ENCODE measurements at regions not wholly inside any gene's neighbourhood (a gene's known extent, or its start where the extent isn't known, plus 50 kb on each side); places are given as distances from the start of the nearest gene placed in this dataset.

DNA sequence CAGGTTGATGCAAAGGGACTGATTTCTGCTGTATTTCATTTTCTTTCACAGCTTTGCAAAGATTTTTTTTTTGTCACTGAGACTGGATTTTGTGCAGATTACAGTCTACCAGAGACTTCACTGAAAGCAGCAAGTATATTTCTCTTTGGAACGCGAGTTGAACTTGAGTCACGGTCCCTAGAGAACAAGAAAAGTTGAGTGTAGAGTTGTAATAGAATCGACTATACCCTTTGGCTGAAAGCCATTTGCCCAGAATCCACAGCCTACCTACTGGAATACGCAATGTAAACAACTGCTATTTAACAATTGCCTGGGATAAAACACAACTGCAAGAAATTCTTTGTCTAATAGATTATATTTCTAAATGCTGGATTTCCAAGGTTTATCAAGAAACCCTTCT, 520.6 kb downstream of the HDGFL1 start:
- Histone ChIP-seq H3K27ac (no peak overlapping the region), H3K27me3 (ENCODE audit: insufficient read depth, low read depth, severe bottlenecking) (no peaks in the 10 kb centered on the region)
- DNase-seq = no peak

DNA sequence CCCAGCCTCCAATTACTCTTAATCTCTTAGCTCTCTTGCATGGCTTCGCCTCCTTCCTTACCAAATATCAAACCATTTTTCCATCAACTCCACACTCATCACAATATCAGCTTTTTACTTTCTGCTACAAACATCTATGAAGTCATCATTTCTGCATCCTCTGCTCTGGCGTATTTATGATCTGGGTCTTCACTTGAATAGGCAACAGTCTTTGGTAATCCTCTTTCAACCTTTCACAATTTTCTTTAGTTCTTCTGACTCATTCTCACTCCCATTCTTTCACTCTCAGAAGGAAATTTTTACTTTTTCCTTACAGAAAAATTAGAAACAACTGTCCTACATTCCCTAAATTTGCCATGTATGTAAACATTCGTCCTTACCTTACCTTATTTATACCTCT, 522.4 kb downstream of the HDGFL1 start:
- Histone ChIP-seq H3K27me3 (ENCODE audit: insufficient read depth, low read depth, severe bottlenecking) (no peaks in the 10 kb centered on the region), H3K4me3 (ENCODE audit: low read depth, low read length) (no peak overlapping the region), H3K36me3 (no peaks in the 10 kb centered on the region), H3K9me3 (ENCODE audit: severe bottlenecking) (no peaks in the 10 kb centered on the region), H3K27ac (no peak overlapping the region)
- DNase-seq = no peak
- TF ChIP-seq, protein P1, sequence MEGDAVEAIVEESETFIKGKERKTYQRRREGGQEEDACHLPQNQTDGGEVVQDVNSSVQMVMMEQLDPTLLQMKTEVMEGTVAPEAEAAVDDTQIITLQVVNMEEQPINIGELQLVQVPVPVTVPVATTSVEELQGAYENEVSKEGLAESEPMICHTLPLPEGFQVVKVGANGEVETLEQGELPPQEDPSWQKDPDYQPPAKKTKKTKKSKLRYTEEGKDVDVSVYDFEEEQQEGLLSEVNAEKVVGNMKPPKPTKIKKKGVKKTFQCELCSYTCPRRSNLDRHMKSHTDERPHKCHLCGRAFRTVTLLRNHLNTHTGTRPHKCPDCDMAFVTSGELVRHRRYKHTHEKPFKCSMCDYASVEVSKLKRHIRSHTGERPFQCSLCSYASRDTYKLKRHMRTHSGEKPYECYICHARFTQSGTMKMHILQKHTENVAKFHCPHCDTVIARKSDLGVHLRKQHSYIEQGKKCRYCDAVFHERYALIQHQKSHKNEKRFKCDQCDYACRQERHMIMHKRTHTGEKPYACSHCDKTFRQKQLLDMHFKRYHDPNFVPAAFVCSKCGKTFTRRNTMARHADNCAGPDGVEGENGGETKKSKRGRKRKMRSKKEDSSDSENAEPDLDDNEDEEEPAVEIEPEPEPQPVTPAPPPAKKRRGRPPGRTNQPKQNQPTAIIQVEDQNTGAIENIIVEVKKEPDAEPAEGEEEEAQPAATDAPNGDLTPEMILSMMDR (IDR thresholded peaks at IDR 0.05; ENCODE audit: low read depth, low read length) = no peak

More for the DNA sequence above, 520.6 kb downstream of the HDGFL1 start:
- TF ChIP-seq, protein P1 (IDR thresholded peaks at IDR 0.05; ENCODE audit: low read depth, low read length) = no peak
- Histone ChIP-seq H3K36me3 (no peaks in the 10 kb centered on the region), H3K4me3 (ENCODE audit: low read depth, low read length) (no peak overlapping the region), H3K9me3 (ENCODE audit: severe bottlenecking) (no peaks in the 10 kb centered on the region)

DNA sequence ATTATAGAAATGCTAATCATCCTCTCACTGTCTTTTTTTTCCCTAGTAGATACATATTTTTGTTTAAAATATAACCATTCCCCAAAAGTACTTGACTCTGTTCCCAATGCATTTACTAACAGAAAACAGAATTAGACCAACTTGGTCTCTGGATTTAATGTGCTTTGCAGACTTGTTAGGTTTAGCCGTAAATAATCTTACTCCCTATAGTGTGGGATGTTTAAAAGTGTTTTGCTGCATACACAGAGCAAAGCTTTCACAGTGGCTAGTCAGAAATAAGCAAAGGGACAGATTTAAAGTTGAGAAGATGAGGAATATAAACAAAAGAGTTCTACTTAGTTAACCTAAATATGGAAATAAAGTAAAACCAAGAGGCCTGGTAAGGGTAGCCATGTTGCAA, 527.5 kb downstream of the HDGFL1 start:
- no peak overlapping the region for H3K27ac ChIP-seq
- no peaks in the 10 kb centered on the region for H3K27me3 ChIP-seq (ENCODE audit: insufficient read depth, low read depth, severe bottlenecking)
- no peaks in the 10 kb centered on the region for H3K36me3 ChIP-seq
- no peak for DNase-seq
- no peak overlapping the region for H3K4me3 ChIP-seq (ENCODE audit: low read depth, low read length)
- TF ChIP-seq, protein P1 (IDR thresholded peaks at IDR 0.05; ENCODE audit: low read depth, low read length) = no peak
- H3K9me3 ChIP-seq (ENCODE audit: severe bottlenecking) = no peaks in the 10 kb centered on the region

DNA sequence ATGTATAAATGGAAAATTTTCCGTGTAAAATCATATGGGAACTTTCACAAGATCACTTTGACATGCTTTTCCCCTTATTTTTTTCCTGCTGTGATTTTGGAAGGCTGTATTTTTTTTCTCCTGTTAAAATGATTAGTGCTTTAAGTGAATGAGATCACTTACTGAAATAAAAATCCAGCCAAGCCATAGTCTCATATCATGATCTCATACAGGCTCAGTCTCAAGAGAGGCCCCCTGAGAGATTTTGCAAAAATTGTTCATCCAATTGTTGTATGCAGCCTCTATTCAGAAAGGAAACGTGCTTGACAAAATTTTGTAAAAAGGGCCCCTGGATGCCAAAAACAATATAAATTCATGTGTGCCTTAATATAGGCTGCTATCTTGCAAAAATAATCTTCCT, 528.2 kb downstream of the HDGFL1 start:
- Histone ChIP-seq H3K9me3 (ENCODE audit: severe bottlenecking) (no peaks in the 10 kb centered on the region), H3K27me3 (ENCODE audit: insufficient read depth, low read depth, severe bottlenecking) (no peaks in the 10 kb centered on the region), H3K36me3 (no peaks in the 10 kb centered on the region), H3K4me3 (ENCODE audit: low read depth, low read length) (no peak overlapping the region), H3K27ac (no peak overlapping the region)
- TF ChIP-seq, protein P1 (IDR thresholded peaks at IDR 0.05; ENCODE audit: low read depth, low read length) = no peak
- DNase-seq = no peak

DNA sequence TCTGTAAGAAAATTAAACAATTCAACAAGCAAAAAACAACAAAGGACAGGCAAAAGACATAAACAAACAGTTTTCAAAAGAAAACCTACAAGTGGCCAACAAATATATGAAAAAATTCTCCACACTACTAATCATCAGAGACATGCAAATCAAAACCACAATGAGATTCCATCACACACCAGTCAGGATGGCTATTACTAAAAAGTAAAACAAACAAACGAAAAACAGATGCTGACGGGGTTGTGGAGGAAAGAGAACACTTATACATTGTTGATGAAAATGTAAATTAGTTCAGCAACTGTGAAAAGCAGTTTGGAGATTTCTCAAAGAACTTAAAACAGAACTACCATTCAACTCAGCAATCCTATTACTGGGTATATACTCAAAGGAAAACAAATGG, 537.6 kb downstream of the HDGFL1 start:
- H3K9me3 ChIP-seq (ENCODE audit: severe bottlenecking) = peaks cover 8% of the 10 kb centered on the region
- DNase-seq = no peak

DNA sequence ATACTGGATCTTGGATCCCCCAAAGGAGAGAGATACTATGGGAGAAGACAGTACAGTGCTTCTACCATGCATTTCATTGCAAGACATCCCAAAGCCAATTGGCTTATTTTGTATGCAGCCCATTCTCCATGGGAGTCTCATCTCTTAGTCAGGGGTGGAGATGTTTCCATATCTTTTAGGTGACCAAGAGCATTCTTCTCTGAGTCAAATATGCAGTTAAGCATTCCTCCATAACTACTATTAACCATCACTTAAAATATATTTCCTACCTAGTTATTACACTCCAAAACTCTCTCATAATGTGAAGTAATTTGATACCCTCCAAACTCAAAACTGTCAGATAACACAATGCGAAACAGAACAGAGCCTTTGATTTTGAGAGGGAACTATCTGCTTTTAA, 542.6 kb downstream of the HDGFL1 start:
- Histone ChIP-seq H3K36me3 (no peaks in the 10 kb centered on the region), H3K9me3 (ENCODE audit: severe bottlenecking) (peaks cover 20% of the 10 kb centered on the region), H3K27me3 (ENCODE audit: insufficient read depth, low read depth, severe bottlenecking) (no peaks in the 10 kb centered on the region), H3K27ac (no peak overlapping the region), H3K4me3 (ENCODE audit: low read depth, low read length) (no peak overlapping the region)
- TF ChIP-seq, protein P1 (IDR thresholded peaks at IDR 0.05; ENCODE audit: low read depth, low read length) = no peak
- DNase-seq = no peak

More for the DNA sequence above, 537.6 kb downstream of the HDGFL1 start:
- H3K27me3 ChIP-seq (ENCODE audit: insufficient read depth, low read depth, severe bottlenecking) = no peaks in the 10 kb centered on the region
- TF ChIP-seq, protein P1 (IDR thresholded peaks at IDR 0.05; ENCODE audit: low read depth, low read length) = no peak
- no peaks in the 10 kb centered on the region for H3K36me3 ChIP-seq
- no peak overlapping the region for H3K4me3 ChIP-seq (ENCODE audit: low read depth, low read length)
- H3K27ac ChIP-seq = no peak overlapping the region
